Naive thymus-derived CD4-positive, alpha-beta T cell (primary cell): ENCODE measurements at regions not wholly inside any gene's neighbourhood (a gene's known extent, or its start where the extent isn't known, plus 50 kb on each side); places are given as distances from the start of the nearest gene placed in this dataset.

Experiments
- ATAC-seq: fragments of 150-1000 bp; cut with Tn5 transposase; 2 replicates; pipeline ENCODE4 v1.10.0; 2021; ENCODE audit warnings: mild to moderate bottlenecking, moderate library complexity
- CTCF ChIA-PET: fragments of 350-600 bp; sonication (Branson Sonifier 250); formaldehyde crosslinking; loops from one replicate; lab custom pipeline; 2021; ENCODE audit warnings: antibody characterized with exemption; lab: Charles Lee
- POLR2A ChIA-PET: fragments of 350-600 bp; sonication (Branson Sonifier 250); formaldehyde crosslinking; loops from one replicate; lab custom pipeline; 2021; ENCODE audit warnings: antibody characterized with exemption, inconsistent platforms; lab: Charles Lee
- DNase-seq, 9 donors: peaks; one replicate each; pipeline versions ENCODE4 v3.0.0 to v3.0.0-alpha.2; 2020 to 2022; ENCODE audit warnings: mixed read lengths in 1 of 9
- H3K27ac ChIP-seq: one replicate; pipeline ENCODE4 v1.7.0; 2013; ENCODE audit warnings: mild to moderate bottlenecking, low read depth, low read length, moderate library complexity
- H3K27me3 ChIP-seq, 2 donors: one replicate each; pipeline ENCODE4 v1.7.0; 2013; ENCODE audit warnings: low read length in 2 of 2, mild to moderate bottlenecking in 2 of 2, moderate library complexity in 2 of 2; ENCODE audit not compliant: control insufficient read depth in 2 of 2, insufficient read depth in 2 of 2
- H3K36me3 ChIP-seq, 3 experiments: 1 replicate in 2 of 3; 2 replicates in 1 of 3; pipeline ENCODE4 v1.7.0; 2013; ENCODE audit warnings: low read length in 3 of 3, mild to moderate bottlenecking in 3 of 3, moderate library complexity in 1 of 3; ENCODE audit not compliant: insufficient read depth in 3 of 3, control insufficient read depth in 2 of 3
- H3K4me1 ChIP-seq, 2 donors: one replicate each; pipeline ENCODE4 v1.7.0; 2013; ENCODE audit warnings: low read length in 2 of 2, mild to moderate bottlenecking in 2 of 2, moderate library complexity in 1 of 2; ENCODE audit not compliant: control insufficient read depth in 2 of 2, insufficient read depth in 2 of 2
- H3K4me3 ChIP-seq: 2 replicates; pipeline ENCODE4 v1.7.0; 2013; ENCODE audit warnings: mild to moderate bottlenecking, low read length
- H3K9me3 ChIP-seq, 3 experiments: 1 replicate in 2 of 3; 2 replicates in 1 of 3; pipeline ENCODE4 v1.7.0; 2013; ENCODE audit warnings: low read length in 3 of 3; ENCODE audit not compliant: control insufficient read depth in 2 of 3
- H3K27ac Mint-ChIP-seq, 9 donors: one replicate each; pipeline ENCODE4 v1.8.0; 2020 to 2022; ENCODE audit warnings: mixed read lengths in 9 of 9, mild to moderate bottlenecking in 8 of 9, moderate library complexity in 5 of 9, inconsistent platforms in 2 of 9
- H3K27me3 Mint-ChIP-seq, 5 donors: one replicate each; pipeline ENCODE4 v1.8.0; 2021 to 2022; ENCODE audit warnings: mixed read lengths in 5 of 5, mild to moderate bottlenecking in 1 of 5
- H3K36me3 Mint-ChIP-seq, 5 donors: one replicate each; pipeline ENCODE4 v1.8.0; 2020 to 2022; ENCODE audit warnings: mixed read lengths in 5 of 5, mild to moderate bottlenecking in 3 of 5, inconsistent platforms in 1 of 5
- H3K4me1 Mint-ChIP-seq, 7 donors: one replicate each; pipeline ENCODE4 v1.8.0; 2020 to 2022; ENCODE audit warnings: mixed read lengths in 7 of 7, mild to moderate bottlenecking in 3 of 7, inconsistent platforms in 1 of 7
- H3K4me3 Mint-ChIP-seq, 10 donors: one replicate each; pipeline ENCODE4 v1.8.0; 2020 to 2022; ENCODE audit warnings: mild to moderate bottlenecking in 10 of 10, mixed read lengths in 10 of 10, moderate library complexity in 6 of 10, inconsistent platforms in 2 of 10
- H3K9me3 Mint-ChIP-seq, 11 donors: one replicate each; pipeline ENCODE4 v1.8.0; 2020 to 2022; ENCODE audit warnings: mixed read lengths in 11 of 11, mild to moderate bottlenecking in 4 of 11, inconsistent platforms in 1 of 11, moderate library complexity in 1 of 11
- intact Hi-C, 2 donors: fragments of 100-400 bp; cut with micrococcal nuclease; formaldehyde crosslinking; loops; one replicate each; pipeline ENCODE4 v1.15.1; 2023

DNA sequence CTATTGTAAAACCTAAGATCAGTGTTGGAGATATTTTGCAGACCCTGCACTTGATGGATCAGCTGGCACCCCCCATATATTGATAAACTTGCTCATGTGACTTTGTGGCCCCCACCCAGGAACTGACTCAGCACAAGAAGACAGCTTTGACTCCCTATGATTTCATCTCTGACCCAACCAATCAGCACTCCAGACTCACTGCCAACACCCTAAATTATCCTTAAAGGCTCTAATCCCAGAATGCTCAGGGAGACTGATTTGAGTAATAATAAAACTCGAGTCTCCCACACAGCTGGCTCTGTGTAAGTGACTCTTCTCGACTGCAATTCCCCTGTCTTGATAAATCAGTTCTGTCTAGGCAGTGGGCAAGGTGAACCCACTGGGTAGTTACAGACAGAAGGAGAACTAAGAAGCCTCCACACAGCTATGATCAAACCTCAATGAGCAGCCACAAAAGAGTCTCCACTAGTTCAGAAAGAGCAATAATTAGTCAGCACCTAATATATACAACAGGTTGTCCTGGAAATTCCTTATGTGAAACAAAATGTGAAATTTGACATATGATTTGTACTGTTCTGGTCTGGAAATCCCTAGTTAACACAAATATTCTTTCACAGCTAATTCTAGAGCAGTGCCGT is 52.2 kb downstream of the ACTL7B start:
- CTCF ChIA-PET, result interaction anchor here (0.6 kb wide), 1 partner anchor 28 kb away, joined by 3 read pairs; no protein-coding TSS in a partner anchor

DNA sequence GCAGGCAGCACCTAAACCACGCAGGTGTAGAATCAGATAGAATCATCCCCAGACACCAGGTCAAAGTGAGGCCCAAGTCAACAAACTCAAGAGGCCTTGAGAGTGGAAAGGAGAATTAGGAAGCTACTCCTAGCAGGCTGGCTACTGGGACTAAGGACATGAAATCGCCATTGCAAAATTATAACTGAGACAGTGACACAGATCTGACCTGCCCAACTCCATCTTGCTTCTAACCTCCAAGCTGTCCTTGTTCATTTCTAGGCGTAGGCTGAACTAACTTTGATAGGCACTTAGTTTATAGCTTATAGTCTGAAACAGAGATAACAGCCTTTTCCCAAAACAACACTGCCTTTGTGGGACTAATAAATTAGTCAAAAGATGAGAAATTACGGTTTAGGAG is 52.8 kb downstream of the ACTL7B start:
- ChIA-PET CTCF (interaction anchor here (0.6 kb wide), 1 partner anchor 27 kb away, joined by 3 read pairs; no protein-coding TSS in a partner anchor), POLR2A (interaction anchor here (0.6 kb wide), 1 partner anchor 1501 kb away, joined by 3 read pairs; no protein-coding TSS in a partner anchor)
- no peaks in the 10 kb centered on the region for H3K36me3 ChIP-seq
- no peaks in the 10 kb centered on the region for H3K27me3 ChIP-seq
- Mint-ChIP-seq H3K4me1 (no peaks in the 10 kb centered on the region), H3K27ac (no peak overlapping the region), H3K4me3 (no peak overlapping the region), H3K36me3 (no peaks in the 10 kb centered on the region), H3K27me3 (peaks cover 0 to 21% (median 8%) of the 10 kb centered on the region in 5 donors), H3K9me3 (peaks cover 0 to 2% (median 0%) of the 10 kb centered on the region in 11 donors)
- no peaks in the 10 kb centered on the region for H3K4me1 ChIP-seq
- no peak overlapping the region for H3K4me3 ChIP-seq
- ATAC-seq, result no peak
- no peak for DNase-seq
- intact Hi-C loops, result no loop called here
- H3K9me3 ChIP-seq, result no peaks in the 10 kb centered on the region
- no peak overlapping the region for H3K27ac ChIP-seq

More for the DNA sequence above, 52.2 kb downstream of the ACTL7B start:
- no peaks in the 10 kb centered on the region for H3K9me3 ChIP-seq
- peaks cover 0 to 2% (median 0%) of the 10 kb centered on the region in 11 donors for H3K9me3 Mint-ChIP-seq
- no peaks in the 10 kb centered on the region for H3K4me1 Mint-ChIP-seq
- no peak overlapping the region for H3K27ac Mint-ChIP-seq
- H3K4me3 Mint-ChIP-seq, result no peak overlapping the region
- intact Hi-C loops, result no loop called here
- no peak overlapping the region for H3K4me3 ChIP-seq
- H3K36me3 Mint-ChIP-seq, result no peaks in the 10 kb centered on the region
- H3K27me3 ChIP-seq, result no peaks in the 10 kb centered on the region
- H3K27ac ChIP-seq, result no peak overlapping the region
- H3K27me3 Mint-ChIP-seq, result peaks cover 0 to 21% (median 8%) of the 10 kb centered on the region in 5 donors
- DNase-seq, result no peak
- no peak for ATAC-seq
- POLR2A ChIA-PET, result interaction anchor here (0.6 kb wide), 1 partner anchor 395 kb away, joined by 4 read pairs; no protein-coding TSS in a partner anchor
- no peaks in the 10 kb centered on the region for H3K36me3 ChIP-seq
- no peaks in the 10 kb centered on the region for H3K4me1 ChIP-seq

DNA sequence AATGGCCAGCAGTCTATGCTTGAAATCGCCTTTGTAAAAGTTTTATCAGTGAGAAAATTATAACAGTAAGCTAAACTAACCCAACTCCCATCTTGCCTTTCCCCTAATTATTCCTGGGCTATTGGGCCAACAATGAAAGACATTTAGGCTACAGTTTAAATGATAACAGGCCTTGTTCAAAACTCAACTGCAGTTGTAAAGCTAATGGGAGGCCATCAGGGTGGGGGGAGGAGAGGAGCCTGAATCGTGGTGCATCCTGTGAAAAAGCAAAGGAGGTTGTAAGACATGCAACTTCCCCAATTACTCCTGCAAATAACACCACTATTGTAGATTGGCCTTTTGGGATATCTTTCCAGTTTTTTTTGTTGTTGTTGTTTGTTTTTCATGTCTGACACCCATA is 53.8 kb downstream of the ACTL7B start:
- DNase-seq (no peak), ATAC-seq (no peak)
- H3K4me1 Mint-ChIP-seq, result no peaks in the 10 kb centered on the region
- no peaks in the 10 kb centered on the region for H3K27me3 ChIP-seq
- H3K4me3 ChIP-seq, result no peak overlapping the region
- H3K36me3 ChIP-seq, result no peaks in the 10 kb centered on the region
- H3K4me3 Mint-ChIP-seq, result no peak overlapping the region
- no peak overlapping the region for H3K27ac ChIP-seq
- ChIA-PET POLR2A (no interaction called here), CTCF (no interaction called here)
- peaks cover 0 to 2% (median 0%) of the 10 kb centered on the region in 11 donors for H3K9me3 Mint-ChIP-seq
- peaks cover 0 to 14% (median 6%) of the 10 kb centered on the region in 5 donors for H3K27me3 Mint-ChIP-seq
- H3K36me3 Mint-ChIP-seq, result no peaks in the 10 kb centered on the region
- H3K27ac Mint-ChIP-seq, result no peak overlapping the region
- H3K9me3 ChIP-seq, result no peaks in the 10 kb centered on the region
- no peaks in the 10 kb centered on the region for H3K4me1 ChIP-seq
- intact Hi-C loops, result no loop called here

DNA sequence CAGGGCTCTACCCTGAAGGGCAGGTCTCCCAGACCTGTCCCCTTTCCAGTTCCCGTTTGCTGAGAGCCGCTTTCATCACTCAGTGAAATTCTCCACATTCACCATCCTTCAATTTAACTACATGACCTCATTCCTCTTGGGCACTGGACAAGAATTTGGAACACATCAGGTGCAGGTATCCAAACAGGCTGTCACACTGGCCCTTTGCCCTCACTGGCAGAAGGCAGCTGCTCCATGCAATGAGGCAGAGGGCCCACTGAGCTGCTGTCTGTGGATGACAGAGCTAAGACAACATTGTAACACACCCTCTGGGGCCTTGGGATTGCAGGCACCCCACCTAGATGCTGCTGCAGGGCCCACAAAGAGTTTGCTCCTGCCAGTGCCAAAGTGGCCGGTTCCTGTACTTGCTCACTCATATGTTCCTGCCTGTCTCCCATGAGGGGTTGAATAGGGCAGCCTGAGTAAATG is 55.1 kb downstream of the ACTL7B start:
- intact Hi-C loops, result no loop called here
- no peaks in the 10 kb centered on the region for H3K36me3 Mint-ChIP-seq
- peaks cover 0 to 3% (median 0%) of the 10 kb centered on the region in 11 donors for H3K9me3 Mint-ChIP-seq
- ATAC-seq, result no peak
- ChIA-PET CTCF (no interaction called here), POLR2A (no interaction called here)
- no peaks in the 10 kb centered on the region for H3K9me3 ChIP-seq
- H3K27me3 Mint-ChIP-seq, result peaks cover 0 to 6% (median 0%) of the 10 kb centered on the region in 5 donors
- H3K27me3 ChIP-seq, result no peaks in the 10 kb centered on the region
- no peak overlapping the region for H3K4me3 ChIP-seq
- no peak overlapping the region for H3K27ac ChIP-seq
- no peaks in the 10 kb centered on the region for H3K4me1 Mint-ChIP-seq
- no peak for DNase-seq
- no peak overlapping the region for H3K4me3 Mint-ChIP-seq
- H3K36me3 ChIP-seq, result no peaks in the 10 kb centered on the region
- H3K4me1 ChIP-seq, result no peaks in the 10 kb centered on the region
- H3K27ac Mint-ChIP-seq, result no peak overlapping the region

DNA sequence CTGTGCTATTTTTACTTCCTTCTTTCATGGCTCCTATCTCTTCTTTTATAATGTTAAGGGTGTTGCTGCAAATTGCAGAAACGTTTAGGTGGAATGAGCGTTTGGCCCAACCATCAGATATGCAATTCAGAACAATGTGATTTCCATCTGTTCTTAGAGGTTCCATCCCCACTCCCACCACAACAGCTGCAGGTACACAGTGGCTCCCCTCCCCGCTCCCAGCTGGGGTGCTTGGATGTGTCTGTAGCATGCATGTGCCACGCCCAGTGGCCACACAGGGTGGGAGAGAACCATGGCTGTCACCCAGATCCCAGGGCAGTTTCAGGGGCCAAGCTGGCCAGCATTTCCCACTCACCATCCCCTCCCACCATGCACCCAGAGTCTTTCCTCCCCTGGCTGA is 62.2 kb downstream of the ACTL7B start:
- no peak for DNase-seq
- ChIA-PET CTCF (no interaction called here), POLR2A (no interaction called here)
- Mint-ChIP-seq H3K27me3 (peaks cover 0 to 5% (median 0%) of the 10 kb centered on the region in 5 donors), H3K9me3 (peaks cover 0 to 37% (median 5%) of the 10 kb centered on the region in 11 donors), H3K27ac (no peak overlapping the region), H3K4me1 (no peaks in the 10 kb centered on the region), H3K4me3 (no peak overlapping the region), H3K36me3 (no peaks in the 10 kb centered on the region)
- Histone ChIP-seq H3K4me1 (no peaks in the 10 kb centered on the region), H3K9me3 (peaks cover 0 to 9% (median 0%) of the 10 kb centered on the region in 3 experiments), H3K27me3 (no peaks in the 10 kb centered on the region), H3K27ac (no peak overlapping the region), H3K4me3 (no peak overlapping the region), H3K36me3 (no peaks in the 10 kb centered on the region)
- ATAC-seq, result no peak
- intact Hi-C loops, result no loop called here

DNA sequence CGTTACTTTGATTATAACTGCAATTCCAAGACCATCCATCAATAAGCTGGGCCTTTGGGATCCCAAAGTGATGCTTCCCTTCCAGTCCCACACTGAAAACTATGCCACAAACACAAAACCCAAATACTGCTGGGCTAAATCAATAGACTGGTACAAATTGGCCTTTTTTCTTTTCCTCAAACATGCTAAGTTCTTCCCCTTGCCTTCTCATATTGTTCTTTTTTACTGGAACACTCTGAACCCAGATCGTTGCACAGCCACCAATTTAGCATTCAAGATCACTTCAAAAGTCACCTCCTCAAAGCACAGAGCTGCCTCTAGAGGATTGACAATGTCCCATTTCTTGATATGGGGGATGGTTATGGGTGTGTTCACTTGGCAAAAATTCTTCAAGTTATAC is 66.0 kb downstream of the ACTL7B start:
- Mint-ChIP-seq H3K36me3 (no peaks in the 10 kb centered on the region), H3K9me3 (peaks cover 0 to 37% (median 4%) of the 10 kb centered on the region in 11 donors), H3K27ac (no peak overlapping the region), H3K4me3 (no peak overlapping the region), H3K27me3 (peaks cover 0 to 11% (median 5%) of the 10 kb centered on the region in 5 donors), H3K4me1 (peaks cover 0 to 8% (median 0%) of the 10 kb centered on the region in 7 donors)
- intact Hi-C loops, result no loop called here
- no peak overlapping the region for H3K4me3 ChIP-seq
- no peaks in the 10 kb centered on the region for H3K4me1 ChIP-seq
- peaks cover 0 to 9% (median 0%) of the 10 kb centered on the region in 3 experiments for H3K9me3 ChIP-seq
- no peaks in the 10 kb centered on the region for H3K27me3 ChIP-seq
- CTCF ChIA-PET, result no interaction called here
- ATAC-seq (no peak), DNase-seq (no peak)
- POLR2A ChIA-PET, result no interaction called here
- no peaks in the 10 kb centered on the region for H3K36me3 ChIP-seq
- no peak overlapping the region for H3K27ac ChIP-seq

DNA sequence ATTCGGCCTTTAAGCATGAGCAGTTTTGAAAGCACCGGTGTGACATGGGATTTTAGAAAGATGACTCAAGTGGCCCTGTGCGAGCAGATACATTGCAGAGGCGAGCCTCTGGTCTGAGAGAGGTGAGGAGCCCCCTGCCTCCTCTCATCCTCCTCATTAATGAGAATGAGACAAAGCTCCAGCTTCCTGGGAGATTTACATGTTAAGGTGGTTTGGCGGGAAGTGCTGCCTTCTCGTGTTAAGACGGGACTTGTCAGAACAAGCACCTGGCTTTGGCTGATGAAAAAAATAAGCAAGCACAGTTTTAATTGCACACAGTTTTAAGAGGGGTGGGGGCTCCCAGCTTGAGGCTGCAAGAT is 68.1 kb downstream of the ACTL7B start:
- Histone ChIP-seq H3K9me3 (peaks cover 0 to 5% (median 0%) of the 10 kb centered on the region in 3 experiments), H3K27me3 (no peaks in the 10 kb centered on the region), H3K36me3 (no peaks in the 10 kb centered on the region), H3K4me3 (no peak overlapping the region), H3K4me1 (no peaks in the 10 kb centered on the region), H3K27ac (no peak overlapping the region)
- ATAC-seq (no peak), DNase-seq (no peak)
- Mint-ChIP-seq H3K36me3 (no peaks in the 10 kb centered on the region), H3K4me3 (no peak overlapping the region), H3K4me1 (peaks cover 0 to 24% (median 5%) of the 10 kb centered on the region in 7 donors), H3K27ac (no peak overlapping the region), H3K27me3 (peaks cover 0 to 27% (median 4%) of the 10 kb centered on the region in 5 donors), H3K9me3 (peaks cover 0 to 28% (median 2%) of the 10 kb centered on the region in 11 donors)
- CTCF ChIA-PET, result interaction anchor here (0.6 kb wide), 1 partner anchor 410 kb away, joined by 4 read pairs; no protein-coding TSS in a partner anchor
- intact Hi-C loops, result no loop called here
- POLR2A ChIA-PET, result no interaction called here
